MCF 10A (cell line): ENCODE measurements at regions not wholly inside any gene's neighbourhood (a gene's known extent, or its start where the extent isn't known, plus 50 kb on each side); places are given as distances from the start of the nearest gene placed in this dataset.

Experiments
- BruUV-seq: library from RNA; stranded (reverse); fragments of 400-500 nt; replicated peaks from 2 replicates; lab custom pipeline; 2021; lab: Mats Ljungman, UMichigan
- CTCF ChIA-PET: fragments of 300-600 bp; sonication (Branson Sonifier 250); formaldehyde crosslinking; extraction: SDS; loops from one replicate; lab custom pipeline; 2021; ENCODE audit warnings: antibody characterized with exemption, inconsistent platforms; lab: Yijun Ruan, JAX
- POLR2A ChIA-PET: fragments of 300-600, 350-650 bp; sonication (Branson Sonifier 250); formaldehyde crosslinking; extraction: SDS; loops from one replicate; lab custom pipeline; 2020; ENCODE audit warnings: antibody characterized with exemption, inconsistent platforms; lab: Yijun Ruan, JAX
- DNase-seq: peaks from one replicate; pipeline ENCODE4 v3.0.0-alpha.2; 2018; ENCODE audit not compliant: unreplicated experiment
- H3K27ac Mint-ChIP-seq: one replicate; pipeline ENCODE4 v1.8.0; 2022; ENCODE audit warnings: mild to moderate bottlenecking, low read depth, mixed read lengths; ENCODE audit not compliant: unreplicated experiment
- H3K27me3 Mint-ChIP-seq: one replicate; pipeline ENCODE4 v1.8.0; 2022; ENCODE audit warnings: mixed read lengths; ENCODE audit not compliant: insufficient read depth, unreplicated experiment
- H3K36me3 Mint-ChIP-seq: one replicate; pipeline ENCODE4 v1.8.0; 2022; ENCODE audit warnings: mild to moderate bottlenecking, moderate library complexity, mixed read lengths; ENCODE audit not compliant: insufficient read depth, unreplicated experiment
- H3K4me1 Mint-ChIP-seq: one replicate; pipeline ENCODE4 v1.8.0; 2022; ENCODE audit warnings: mixed read lengths; ENCODE audit not compliant: insufficient read depth, unreplicated experiment
- H3K4me3 Mint-ChIP-seq: one replicate; pipeline ENCODE4 v1.8.0; 2022; ENCODE audit warnings: mild to moderate bottlenecking, moderate library complexity, mixed read lengths; ENCODE audit not compliant: unreplicated experiment
- H3K9me3 Mint-ChIP-seq: one replicate; pipeline ENCODE4 v1.8.0; 2022; ENCODE audit warnings: mixed read lengths; ENCODE audit not compliant: unreplicated experiment
- CTCF ChIP-seq: fragments of 200-600 bp; IDR thresholded peaks from one replicate; pipeline ENCODE4 v1.8.0; 2022; ENCODE audit warnings: antibody characterized with exemption, mild to moderate bottlenecking; ENCODE audit not compliant: unreplicated experiment
- intact Hi-C: fragments of 100-400 bp; cut with micrococcal nuclease; formaldehyde crosslinking; loops from 2 replicates; pipeline ENCODE4 v1.14.1; 2022

- no peak overlapping the region for H3K4me3 Mint-ChIP-seq
- no peaks in the 10 kb centered on the region for H3K27me3 Mint-ChIP-seq
- ChIA-PET POLR2A (interaction anchor here (0.7 kb wide), 1 partner anchor 92 kb away, joined by 3 read pairs; no protein-coding TSS in a partner anchor), CTCF (interaction anchor here (1.5 kb wide), 1 partner anchor 78 kb away, joined by 4 read pairs; no protein-coding TSS in a partner anchor)
- TF ChIP-seq CTCF: no peak
- H3K27ac Mint-ChIP-seq: no peak overlapping the region
- BruUV-seq: no TSS peak
- intact Hi-C loops: no loop called here
- peaks cover 6% of the 10 kb centered on the region for H3K4me1 Mint-ChIP-seq
- DNase-seq: peak; percentile 15
- H3K9me3 Mint-ChIP-seq: no peaks in the 10 kb centered on the region
- no peaks in the 10 kb centered on the region for H3K36me3 Mint-ChIP-seq
Observed at GRCh38 chr10:111677759-111678158, 505.8 kb downstream of the GPAM start.

GRCh38 chr10:111686796-111687195, 496.8 kb downstream of the GPAM start:
- Mint-ChIP-seq H3K4me3 (no peak overlapping the region), H3K27ac (no peak overlapping the region), H3K9me3 (peaks cover 7% of the 10 kb centered on the region), H3K4me1 (no peaks in the 10 kb centered on the region), H3K27me3 (peaks cover 8% of the 10 kb centered on the region), H3K36me3 (no peaks in the 10 kb centered on the region)
- no peak for TF ChIP-seq CTCF
- intact Hi-C loops: no loop called here
- CTCF ChIA-PET: interaction anchor here (0.7 to 1.5 kb wide), 2 partner anchors 9 to 13 kb away, joined by 3 to 4 read pairs; no protein-coding TSS in a partner anchor
- POLR2A ChIA-PET: no interaction called here
- BruUV-seq: no TSS peak
- DNase-seq: no peak

GRCh38 chr10:111698711-111699110, 484.9 kb downstream of the GPAM start:
- no peak for TF ChIP-seq CTCF
- H3K4me3 Mint-ChIP-seq: no peak overlapping the region
- no peaks in the 10 kb centered on the region for H3K4me1 Mint-ChIP-seq
- POLR2A ChIA-PET: no interaction called here
- intact Hi-C loops: no loop called here
- CTCF ChIA-PET: interaction anchor here (1.8 kb wide), 1 partner anchor 13 kb away, joined by 4 read pairs; no protein-coding TSS in a partner anchor
- peaks cover 10% of the 10 kb centered on the region for H3K9me3 Mint-ChIP-seq
- H3K27me3 Mint-ChIP-seq: peaks cover 48% of the 10 kb centered on the region
- no peak for DNase-seq
- BruUV-seq: no TSS peak
- H3K36me3 Mint-ChIP-seq: peaks cover 6% of the 10 kb centered on the region
- no peak overlapping the region for H3K27ac Mint-ChIP-seq

GRCh38 chr10:111703986-111704385, 479.6 kb downstream of the GPAM start:
- intact Hi-C loops: no loop called here

More at GRCh38 chr10:111703986-111704385, 479.6 kb downstream of the GPAM start:
- no peak overlapping the region for H3K27ac Mint-ChIP-seq
- no peak for DNase-seq
- H3K9me3 Mint-ChIP-seq: peaks cover 10% of the 10 kb centered on the region
- no peaks in the 10 kb centered on the region for H3K36me3 Mint-ChIP-seq
- BruUV-seq: no TSS peak
- ChIA-PET CTCF (interaction anchor here (1.3 kb wide), 1 partner anchor 628 kb away, joined by 3 read pairs; the partner anchor contains the start of gene ADRA2A), POLR2A (no interaction called here)
- H3K27me3 Mint-ChIP-seq: peaks cover 2% of the 10 kb centered on the region
- peaks cover 5% of the 10 kb centered on the region for H3K4me1 Mint-ChIP-seq
- H3K4me3 Mint-ChIP-seq: no peak overlapping the region
- TF ChIP-seq CTCF: no peak
